ENCODE measurements at regions not wholly inside any gene's neighbourhood (a gene's known extent, or its start where the extent isn't known, plus 50 kb on each side); places are given as distances from the start of the nearest gene placed in this dataset.

DNA sequence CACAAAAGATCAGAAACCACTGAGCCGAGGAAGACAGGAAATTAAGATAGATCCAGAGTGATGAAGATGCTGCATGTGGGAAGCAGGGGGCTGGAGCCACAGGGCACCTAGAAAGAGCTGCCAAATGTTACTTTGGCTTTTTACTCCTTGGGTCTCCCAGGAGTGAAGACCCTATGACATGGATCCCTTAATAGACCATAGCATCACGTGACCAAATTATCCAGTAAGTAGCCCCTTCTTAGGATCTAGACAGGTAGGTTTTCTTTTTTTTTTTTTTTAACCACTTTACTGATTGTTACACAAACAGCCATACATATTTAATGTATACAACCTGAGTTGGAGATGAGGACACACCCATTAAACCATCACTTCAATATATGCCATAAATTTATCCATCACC, 183.9 kb upstream of the SOX21 start:
- ChIA-PET POLR2A (no interaction called here), CTCF (ENCODE audit: low intra/inter-chr PET ratio) (no interaction called here)
- no peak for ATAC-seq
- Histone ChIP-seq H3K79me2 (ENCODE audit: control insufficient read depth, insufficient read depth, low read length) (no peaks in the 10 kb centered on the region), H4K20me1 (replicated peaks; ENCODE audit: control insufficient read depth, insufficient read depth, low read length) (no peaks in the 10 kb centered on the region), H3K4me1 (replicated peaks in 1 of 2; ENCODE audit: control insufficient read depth in 2 of 2, insufficient read depth in 2 of 2, low read length in 2 of 2) (no peaks in the 10 kb centered on the region), H3K27ac (ENCODE audit: extremely low read depth, low read depth, low read length) (no peak overlapping the region), H3K9me1 (ENCODE audit: control insufficient read depth, insufficient read depth, low read length) (no peaks in the 10 kb centered on the region), H3K4me3 (no peak overlapping the region), H3K9ac (ENCODE audit: insufficient read depth in 1 of 2, low read depth in 2 of 2, low read length in 2 of 2) (no peak overlapping the region), H2AFZ (ENCODE audit: low read depth, low read length) (no peak overlapping the region), H3K4me2 (ENCODE audit: insufficient read depth, low read length) (no peak overlapping the region), H3K9me3 (replicated peaks; ENCODE audit: control insufficient read depth, insufficient read depth, low read depth, low read length) (no peaks in the 10 kb centered on the region), H3K27me3 (ENCODE audit: control insufficient read depth in 2 of 2, insufficient read depth in 2 of 2, low read length in 2 of 2) (no peaks in the 10 kb centered on the region), H3K36me3 (ENCODE audit: control insufficient read depth, insufficient read depth, low read length) (no peaks in the 10 kb centered on the region)
- no peak for DNase-seq (ENCODE audit: extremely low read depth in 1 of 4, low spot score in 3 of 4)
- TF ChIP-seq TAF7 (tag; IDR thresholded peaks at IDR 0.05), result no peak
- peak; percentile 31; the same call in 1 of the 2 replicates for TF ChIP-seq RAD51 (IDR thresholded peaks at IDR 0.05; ENCODE audit: borderline replicate concordance, low read depth)
- TF ChIP-seq, protein P1, sequence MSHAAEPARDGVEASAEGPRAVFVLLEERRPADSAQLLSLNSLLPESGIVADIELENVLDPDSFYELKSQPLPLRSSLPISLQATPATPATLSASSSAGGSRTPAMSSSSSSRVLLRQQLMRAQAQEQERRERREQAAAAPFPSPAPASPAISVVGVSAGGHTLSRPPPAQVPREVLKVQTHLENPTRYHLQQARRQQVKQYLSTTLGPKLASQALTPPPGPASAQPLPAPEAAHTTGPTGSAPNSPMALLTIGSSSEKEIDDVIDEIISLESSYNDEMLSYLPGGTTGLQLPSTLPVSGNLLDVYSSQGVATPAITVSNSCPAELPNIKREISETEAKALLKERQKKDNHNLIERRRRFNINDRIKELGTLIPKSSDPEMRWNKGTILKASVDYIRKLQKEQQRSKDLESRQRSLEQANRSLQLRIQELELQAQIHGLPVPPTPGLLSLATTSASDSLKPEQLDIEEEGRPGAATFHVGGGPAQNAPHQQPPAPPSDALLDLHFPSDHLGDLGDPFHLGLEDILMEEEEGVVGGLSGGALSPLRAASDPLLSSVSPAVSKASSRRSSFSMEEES (CRISPR knock-in tag; IDR thresholded peaks at IDR 0.05), result peak; percentile 65
- TF ChIP-seq MCM2 (IDR thresholded peaks at IDR 0.05; ENCODE audit: low read depth), result no peak
- TF ChIP-seq, protein P2, sequence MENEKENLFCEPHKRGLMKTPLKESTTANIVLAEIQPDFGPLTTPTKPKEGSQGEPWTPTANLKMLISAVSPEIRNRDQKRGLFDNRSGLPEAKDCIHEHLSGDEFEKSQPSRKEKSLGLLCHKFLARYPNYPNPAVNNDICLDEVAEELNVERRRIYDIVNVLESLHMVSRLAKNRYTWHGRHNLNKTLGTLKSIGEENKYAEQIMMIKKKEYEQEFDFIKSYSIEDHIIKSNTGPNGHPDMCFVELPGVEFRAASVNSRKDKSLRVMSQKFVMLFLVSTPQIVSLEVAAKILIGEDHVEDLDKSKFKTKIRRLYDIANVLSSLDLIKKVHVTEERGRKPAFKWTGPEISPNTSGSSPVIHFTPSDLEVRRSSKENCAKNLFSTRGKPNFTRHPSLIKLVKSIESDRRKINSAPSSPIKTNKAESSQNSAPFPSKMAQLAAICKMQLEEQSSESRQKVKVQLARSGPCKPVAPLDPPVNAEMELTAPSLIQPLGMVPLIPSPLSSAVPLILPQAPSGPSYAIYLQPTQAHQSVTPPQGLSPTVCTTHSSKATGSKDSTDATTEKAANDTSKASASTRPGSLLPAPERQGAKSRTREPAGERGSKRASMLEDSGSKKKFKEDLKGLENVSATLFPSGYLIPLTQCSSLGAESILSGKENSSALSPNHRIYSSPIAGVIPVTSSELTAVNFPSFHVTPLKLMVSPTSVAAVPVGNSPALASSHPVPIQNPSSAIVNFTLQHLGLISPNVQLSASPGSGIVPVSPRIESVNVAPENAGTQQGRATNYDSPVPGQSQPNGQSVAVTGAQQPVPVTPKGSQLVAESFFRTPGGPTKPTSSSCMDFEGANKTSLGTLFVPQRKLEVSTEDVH (IDR thresholded peaks at IDR 0.05; ENCODE audit: low read depth, partially characterized antibody), result no peak
- TF ChIP-seq, protein P3, sequence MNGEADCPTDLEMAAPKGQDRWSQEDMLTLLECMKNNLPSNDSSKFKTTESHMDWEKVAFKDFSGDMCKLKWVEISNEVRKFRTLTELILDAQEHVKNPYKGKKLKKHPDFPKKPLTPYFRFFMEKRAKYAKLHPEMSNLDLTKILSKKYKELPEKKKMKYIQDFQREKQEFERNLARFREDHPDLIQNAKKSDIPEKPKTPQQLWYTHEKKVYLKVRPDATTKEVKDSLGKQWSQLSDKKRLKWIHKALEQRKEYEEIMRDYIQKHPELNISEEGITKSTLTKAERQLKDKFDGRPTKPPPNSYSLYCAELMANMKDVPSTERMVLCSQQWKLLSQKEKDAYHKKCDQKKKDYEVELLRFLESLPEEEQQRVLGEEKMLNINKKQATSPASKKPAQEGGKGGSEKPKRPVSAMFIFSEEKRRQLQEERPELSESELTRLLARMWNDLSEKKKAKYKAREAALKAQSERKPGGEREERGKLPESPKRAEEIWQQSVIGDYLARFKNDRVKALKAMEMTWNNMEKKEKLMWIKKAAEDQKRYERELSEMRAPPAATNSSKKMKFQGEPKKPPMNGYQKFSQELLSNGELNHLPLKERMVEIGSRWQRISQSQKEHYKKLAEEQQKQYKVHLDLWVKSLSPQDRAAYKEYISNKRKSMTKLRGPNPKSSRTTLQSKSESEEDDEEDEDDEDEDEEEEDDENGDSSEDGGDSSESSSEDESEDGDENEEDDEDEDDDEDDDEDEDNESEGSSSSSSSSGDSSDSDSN (IDR thresholded peaks at IDR 0.05; ENCODE audit: borderline replicate concordance in 1 of 2, low read depth in 2 of 2, low read length in 2 of 2), result no peak
- no peak for TF ChIP-seq XRCC4 (IDR thresholded peaks at IDR 0.05; ENCODE audit: extremely low read depth, insufficient read depth, insufficient read length)
- TF ChIP-seq ELF1 (tag; IDR thresholded peaks at IDR 0.05), result no peak
- TF ChIP-seq ILF3 (IDR thresholded peaks at IDR 0.05; ENCODE audit: borderline replicate concordance), result no peak
- no peak for TF ChIP-seq CBX5 (IDR thresholded peaks at IDR 0.05; ENCODE audit: borderline replicate concordance, low read depth)
- in situ Hi-C loops (cut with MboI), result no loop called here
- no TSS peak for BruUV-seq (replicated peaks)
- intact Hi-C loops (cut with micrococcal nuclease), result no loop called here
- WGBS (ENCODE audit: insufficient coverage, low coverage, missing lambda C conversion rate), result 0% methylated on average over 2 of the region's 2 CpGs
- FAIRE-seq, result no peak

Data from K562 (cell line).